Stimulated activated CD4-positive, alpha-beta T cell treated with anti-CD3 and anti-CD28 coated beads, Interleukin-2, amount 100 ng/mL, for 24 hours (primary cell): ENCODE measurements at regions not wholly inside any gene's neighbourhood (a gene's known extent, or its start where the extent isn't known, plus 50 kb on each side); places are given as distances from the start of the nearest gene placed in this dataset.

Experiments
- DNase-seq, 2 donors: peaks; one replicate each; pipeline ENCODE4 v3.0.0-alpha.2; 2020

- no peak for DNase-seq
Measured at GRCh38 chr3:182606905-182607504, 186.3 kb upstream of the ATP11B start.

- no peak for DNase-seq
Measured at GRCh38 chr3:182608832-182609231, 184.5 kb upstream of the ATP11B start.

GRCh38 chr3:182609575-182610156, 183.6 kb upstream of the ATP11B start:
- no peak for DNase-seq

GRCh38 chr3:182612332-182612731, 181.0 kb upstream of the ATP11B start:
- DNase-seq = no peak

GRCh38 chr3:182617500-182617899, 175.8 kb upstream of the ATP11B start:
- DNase-seq = no peak

- DNase-seq = no peak
Measured at GRCh38 chr3:182618085-182618732, 175.1 kb upstream of the ATP11B start.

- DNase-seq = no peak
Measured at GRCh38 chr3:182618981-182619591, 174.2 kb upstream of the ATP11B start.

- no peak for DNase-seq
Measured at GRCh38 chr3:182620723-182621434, 172.4 kb upstream of the ATP11B start.

- no peak for DNase-seq
Measured at GRCh38 chr3:182621435-182622240, 171.7 kb upstream of the ATP11B start.

GRCh38 chr3:182622241-182622545, 171.1 kb upstream of the ATP11B start:
- no peak for DNase-seq

GRCh38 chr3:182626484-182627467, 166.5 kb upstream of the ATP11B start:
- DNase-seq = no peak

GRCh38 chr3:182628531-182628930, 164.8 kb upstream of the ATP11B start:
- no peak for DNase-seq

- no peak for DNase-seq
Measured at GRCh38 chr3:182629521-182629920, 163.8 kb upstream of the ATP11B start.

GRCh38 chr3:182631183-182632076, 161.9 kb upstream of the ATP11B start:
- no peak for DNase-seq

- DNase-seq = no peak
Measured at GRCh38 chr3:182632077-182632393, 161.3 kb upstream of the ATP11B start.

- DNase-seq = no peak
Measured at GRCh38 chr3:182633186-182633585, 160.1 kb upstream of the ATP11B start.

GRCh38 chr3:182636646-182637045, 156.7 kb upstream of the ATP11B start:
- DNase-seq = no peak

- no peak for DNase-seq
Measured at GRCh38 chr3:182637350-182638110, 155.8 kb upstream of the ATP11B start.

GRCh38 chr3:182644013-182644412, 149.3 kb upstream of the ATP11B start:
- DNase-seq = no peak
